ENCODE measurements at regions not wholly inside any gene's neighbourhood (a gene's known extent, or its start where the extent isn't known, plus 50 kb on each side); places are given as distances from the start of the nearest gene placed in this dataset.

GRCh38 chr1:218991089-218991488 lies 182.6 kb upstream of the LYPLAL1 start:
- no peak overlapping the region for H3K4me3 ChIP-seq (ENCODE audit: control insufficient read depth, low read depth, low read length)
- TF ChIP-seq CTCF (conservative IDR thresholded peaks at IDR 0.05; ENCODE audit: control insufficient read depth, insufficient read depth, low read depth, low read length), result no peak
- no peak for DNase-seq (ENCODE audit: low read depth)

DNA sequence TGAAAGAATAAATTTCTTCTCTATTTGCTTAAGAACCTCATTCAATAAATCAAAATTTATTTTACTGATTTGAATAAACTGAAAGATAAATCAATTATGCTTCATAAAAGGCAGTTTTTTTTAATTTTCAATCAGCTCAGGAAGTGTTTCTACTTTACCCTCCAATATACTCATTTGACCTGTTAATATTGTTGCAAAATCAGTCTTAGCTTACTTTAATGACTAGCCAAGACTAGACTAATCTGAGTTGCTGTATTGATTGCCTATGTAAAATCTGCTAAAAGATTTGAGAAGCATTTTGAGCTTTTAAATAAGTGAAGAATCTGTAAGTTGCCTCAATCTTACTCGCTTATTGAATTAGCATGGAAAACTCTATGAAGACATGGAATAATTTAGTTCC lies 179.1 kb upstream of the LYPLAL1 start:
- H3K4me3 ChIP-seq (ENCODE audit: control insufficient read depth, low read depth, low read length), result no peak overlapping the region
- TF ChIP-seq CTCF (conservative IDR thresholded peaks at IDR 0.05; ENCODE audit: control insufficient read depth, insufficient read depth, low read depth, low read length), result no peak
- DNase-seq (ENCODE audit: low read depth), result no peak

- no peak overlapping the region for H3K4me3 ChIP-seq (ENCODE audit: control insufficient read depth, low read depth, low read length)
- DNase-seq (ENCODE audit: low read depth), result no peak
- TF ChIP-seq CTCF (conservative IDR thresholded peaks at IDR 0.05; ENCODE audit: control insufficient read depth, insufficient read depth, low read depth, low read length), result no peak
Measured at GRCh38 chr1:218995091-218995665, 178.5 kb upstream of the LYPLAL1 start.

DNA sequence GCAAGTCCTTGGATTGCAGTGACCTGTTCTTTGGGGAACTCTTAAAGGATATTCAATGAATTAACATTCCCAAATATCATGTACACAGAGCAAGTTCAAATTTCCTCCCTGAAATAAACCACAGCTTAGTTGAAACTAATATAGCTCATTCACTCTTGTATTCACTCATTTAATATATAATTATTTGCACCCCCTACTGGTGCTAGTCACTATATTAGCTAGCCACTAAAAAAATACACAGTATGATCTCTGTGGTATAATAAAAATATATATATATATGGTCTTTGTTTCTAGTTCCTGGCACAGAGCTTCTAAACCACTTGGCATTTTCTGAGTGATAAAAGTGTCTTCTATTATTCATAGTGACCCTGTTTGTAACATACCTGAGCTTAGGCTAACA lies 177.3 kb upstream of the LYPLAL1 start:
- peak; percentile 19 for DNase-seq (ENCODE audit: low read depth)
- H3K4me3 ChIP-seq (ENCODE audit: control insufficient read depth, low read depth, low read length), result no peak overlapping the region
- peak; percentile 33 for TF ChIP-seq CTCF (conservative IDR thresholded peaks at IDR 0.05; ENCODE audit: control insufficient read depth, insufficient read depth, low read depth, low read length)

GRCh38 chr1:219000005-219000404 lies 173.7 kb upstream of the LYPLAL1 start:
- H3K4me3 ChIP-seq (ENCODE audit: control insufficient read depth, low read depth, low read length), result no peak overlapping the region
- no peak for TF ChIP-seq CTCF (conservative IDR thresholded peaks at IDR 0.05; ENCODE audit: control insufficient read depth, insufficient read depth, low read depth, low read length)

DNA sequence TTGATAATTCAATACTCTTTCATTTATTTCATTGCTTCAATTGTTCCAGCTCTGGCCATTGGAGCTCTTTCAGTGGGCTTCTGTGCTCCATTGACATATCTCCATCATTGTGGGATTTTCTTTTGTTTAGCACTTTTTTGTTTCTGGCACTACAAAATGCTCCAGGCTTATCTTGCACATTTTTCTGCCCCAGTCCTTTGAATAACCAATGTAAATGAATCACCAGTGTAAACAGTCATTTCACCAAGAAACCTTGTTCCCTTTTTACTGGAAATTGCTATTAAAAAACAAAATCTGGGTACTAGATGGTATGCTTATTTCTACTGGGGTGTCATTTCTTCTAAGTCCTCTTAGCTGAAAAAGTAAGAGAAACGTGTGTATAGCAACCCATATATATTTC lies 173.0 kb upstream of the LYPLAL1 start:
- H3K4me3 ChIP-seq (ENCODE audit: control insufficient read depth, low read depth, low read length), result no peak overlapping the region
- no peak for TF ChIP-seq CTCF (conservative IDR thresholded peaks at IDR 0.05; ENCODE audit: control insufficient read depth, insufficient read depth, low read depth, low read length)
- no peak for DNase-seq (ENCODE audit: low read depth)

More at GRCh38 chr1:219000005-219000404, 173.7 kb upstream of the LYPLAL1 start:
- DNase-seq (ENCODE audit: low read depth), result no peak

DNA sequence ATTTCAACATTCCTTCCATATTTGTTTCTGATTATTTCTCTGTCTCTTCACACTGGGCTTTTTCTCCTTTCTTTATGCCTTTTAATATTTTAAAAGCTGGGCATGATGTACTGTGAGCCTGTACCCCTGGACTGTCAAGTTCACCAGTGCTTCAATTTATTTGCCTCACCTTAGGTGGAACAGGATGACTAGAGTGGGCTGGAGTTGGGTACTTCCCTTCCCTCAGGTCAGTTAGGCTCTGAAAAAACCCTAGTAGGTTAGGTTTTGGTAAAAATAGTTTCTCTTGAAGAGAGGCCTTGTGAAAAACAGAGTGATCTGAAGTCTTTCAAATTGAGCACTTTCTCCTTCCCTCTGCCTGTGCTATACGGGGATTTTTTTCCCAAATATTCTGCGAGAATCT lies 163.0 kb upstream of the LYPLAL1 start:
- no peak overlapping the region for H3K4me3 ChIP-seq (ENCODE audit: control insufficient read depth, low read depth, low read length)
- DNase-seq (ENCODE audit: low read depth), result no peak
- no peak for TF ChIP-seq CTCF (conservative IDR thresholded peaks at IDR 0.05; ENCODE audit: control insufficient read depth, insufficient read depth, low read depth, low read length)

Measured in fibroblast of mammary gland (primary cell).